ENCODE measurements at regions not wholly inside any gene's neighbourhood (a gene's known extent, or its start where the extent isn't known, plus 50 kb on each side); places are given as distances from the start of the nearest gene placed in this dataset.

DNA sequence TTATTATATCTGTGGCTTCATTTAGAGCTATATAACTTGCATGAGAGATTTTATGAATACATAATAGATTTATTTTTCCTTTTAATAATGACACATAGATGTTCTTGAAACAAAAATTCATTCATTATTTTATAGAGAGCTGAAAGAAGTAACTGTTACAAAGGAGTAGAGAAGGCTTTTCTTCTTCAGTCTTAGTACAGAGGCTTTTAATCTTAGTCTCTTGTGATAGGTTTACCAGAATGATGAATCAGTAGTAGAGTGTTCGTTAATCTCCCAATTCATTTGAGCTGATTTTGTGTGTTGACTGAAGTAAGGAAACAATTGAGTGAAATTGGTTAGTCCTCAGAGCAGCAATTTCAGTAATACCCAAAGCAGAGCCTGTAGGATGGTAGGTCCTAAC lies 1284.1 kb upstream of the ACO1 start:
- no peak for DNase-seq
- Histone ChIP-seq H3K27me3 (replicated peaks; ENCODE audit: control insufficient read depth, insufficient read depth, low read length) (no peaks in the 10 kb centered on the region), H3K4me3 (ENCODE audit: low read depth, low read length) (no peak overlapping the region), H3K9me3 (no peaks in the 10 kb centered on the region; the same call in 1 of the 2 replicates), H3K36me3 (ENCODE audit: control insufficient read depth, insufficient read depth, low read length) (no peaks in the 10 kb centered on the region), H3K4me1 (no peaks in the 10 kb centered on the region)
- H3K9me3 Mint-ChIP-seq (ENCODE audit: unreplicated experiment), result no peaks in the 10 kb centered on the region
- intact Hi-C loops (cut with micrococcal nuclease; ENCODE audit: unreplicated experiment), result no loop called here
- H3K36me3 Mint-ChIP-seq (ENCODE audit: insufficient read depth, unreplicated experiment), result no peaks in the 10 kb centered on the region
- peaks cover 3% of the 10 kb centered on the region for H3K27me3 Mint-ChIP-seq (ENCODE audit: insufficient read depth, unreplicated experiment)
- POLR2A ChIA-PET, result no interaction called here
- no peak overlapping the region for H3K27ac Mint-ChIP-seq (ENCODE audit: unreplicated experiment)
- CTCF ChIA-PET, result no interaction called here
- no TSS peak for BruUV-seq (replicated peaks)
- TF ChIP-seq, protein P1, sequence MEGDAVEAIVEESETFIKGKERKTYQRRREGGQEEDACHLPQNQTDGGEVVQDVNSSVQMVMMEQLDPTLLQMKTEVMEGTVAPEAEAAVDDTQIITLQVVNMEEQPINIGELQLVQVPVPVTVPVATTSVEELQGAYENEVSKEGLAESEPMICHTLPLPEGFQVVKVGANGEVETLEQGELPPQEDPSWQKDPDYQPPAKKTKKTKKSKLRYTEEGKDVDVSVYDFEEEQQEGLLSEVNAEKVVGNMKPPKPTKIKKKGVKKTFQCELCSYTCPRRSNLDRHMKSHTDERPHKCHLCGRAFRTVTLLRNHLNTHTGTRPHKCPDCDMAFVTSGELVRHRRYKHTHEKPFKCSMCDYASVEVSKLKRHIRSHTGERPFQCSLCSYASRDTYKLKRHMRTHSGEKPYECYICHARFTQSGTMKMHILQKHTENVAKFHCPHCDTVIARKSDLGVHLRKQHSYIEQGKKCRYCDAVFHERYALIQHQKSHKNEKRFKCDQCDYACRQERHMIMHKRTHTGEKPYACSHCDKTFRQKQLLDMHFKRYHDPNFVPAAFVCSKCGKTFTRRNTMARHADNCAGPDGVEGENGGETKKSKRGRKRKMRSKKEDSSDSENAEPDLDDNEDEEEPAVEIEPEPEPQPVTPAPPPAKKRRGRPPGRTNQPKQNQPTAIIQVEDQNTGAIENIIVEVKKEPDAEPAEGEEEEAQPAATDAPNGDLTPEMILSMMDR (IDR thresholded peaks at IDR 0.05; ENCODE audit: insufficient read depth in 1 of 2, low read depth in 1 of 2, low read length in 1 of 2, severe bottlenecking in 1 of 2, unreplicated experiment in 1 of 2), result no peak
- H3K4me3 Mint-ChIP-seq (ENCODE audit: unreplicated experiment), result no peak overlapping the region
- H3K4me1 Mint-ChIP-seq (ENCODE audit: low read depth, unreplicated experiment), result no peaks in the 10 kb centered on the region

DNA sequence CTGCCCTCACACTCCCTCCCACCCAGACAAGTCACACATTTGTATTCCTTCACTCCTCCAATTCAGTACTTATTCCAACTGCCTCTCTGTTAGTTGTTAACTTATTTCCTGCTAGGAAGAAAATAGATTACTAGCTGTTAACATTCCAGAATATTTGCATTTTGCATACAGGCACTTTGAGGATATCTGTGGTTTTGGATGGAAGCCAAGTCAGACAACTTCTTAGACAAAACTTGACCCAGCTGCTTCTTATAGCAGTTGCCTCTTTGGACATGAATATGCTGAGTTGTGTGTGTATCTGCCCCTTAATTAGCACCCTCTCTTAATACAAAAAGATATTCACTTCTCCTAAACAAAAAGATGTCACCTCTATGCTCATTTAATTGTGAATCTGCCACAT lies 1280.6 kb upstream of the ACO1 start:
- TF ChIP-seq, protein P1 (IDR thresholded peaks at IDR 0.05; ENCODE audit: insufficient read depth in 1 of 2, low read depth in 1 of 2, low read length in 1 of 2, severe bottlenecking in 1 of 2, unreplicated experiment in 1 of 2), result no peak
- no peak overlapping the region for H3K27ac Mint-ChIP-seq (ENCODE audit: unreplicated experiment)
- no peaks in the 10 kb centered on the region for H3K4me1 Mint-ChIP-seq (ENCODE audit: low read depth, unreplicated experiment)
- H3K9me3 ChIP-seq, result no peaks in the 10 kb centered on the region; the same call in 1 of the 2 replicates
- H3K27me3 Mint-ChIP-seq (ENCODE audit: insufficient read depth, unreplicated experiment), result peaks cover 3% of the 10 kb centered on the region
- no TSS peak for BruUV-seq (replicated peaks)
- no peak overlapping the region for H3K4me3 Mint-ChIP-seq (ENCODE audit: unreplicated experiment)
- no peaks in the 10 kb centered on the region for H3K36me3 Mint-ChIP-seq (ENCODE audit: insufficient read depth, unreplicated experiment)
- no peak for DNase-seq
- H3K4me3 ChIP-seq (ENCODE audit: low read depth, low read length), result no peak overlapping the region
- no peaks in the 10 kb centered on the region for H3K27me3 ChIP-seq (replicated peaks; ENCODE audit: control insufficient read depth, insufficient read depth, low read length)
- no peaks in the 10 kb centered on the region for H3K36me3 ChIP-seq (ENCODE audit: control insufficient read depth, insufficient read depth, low read length)
- ChIA-PET CTCF (no interaction called here), POLR2A (no interaction called here)
- intact Hi-C loops (cut with micrococcal nuclease; ENCODE audit: unreplicated experiment), result no loop called here
- H3K9me3 Mint-ChIP-seq (ENCODE audit: unreplicated experiment), result no peaks in the 10 kb centered on the region
- H3K4me1 ChIP-seq, result no peaks in the 10 kb centered on the region

DNA sequence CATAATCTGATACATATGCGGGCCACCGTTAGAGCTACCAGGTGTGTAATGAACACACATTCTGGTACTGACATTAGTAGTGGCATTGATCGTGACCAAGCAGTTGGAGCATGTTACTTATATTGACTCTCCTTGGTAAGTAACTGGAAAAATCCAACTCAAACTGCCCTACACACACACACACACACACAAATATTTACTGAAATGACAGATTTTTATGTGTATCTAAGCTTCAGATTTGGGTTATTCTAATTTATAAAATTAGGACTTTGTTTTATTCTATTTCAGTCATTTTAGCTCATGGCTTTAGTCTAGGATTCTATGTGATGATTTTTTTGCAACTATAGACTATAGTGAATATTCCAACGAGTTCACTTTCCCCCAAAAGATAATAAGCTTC lies 1280.2 kb upstream of the ACO1 start:
- Mint-ChIP-seq H3K4me3 (ENCODE audit: unreplicated experiment) (no peak overlapping the region), H3K4me1 (ENCODE audit: low read depth, unreplicated experiment) (no peaks in the 10 kb centered on the region), H3K27ac (ENCODE audit: unreplicated experiment) (no peak overlapping the region), H3K36me3 (ENCODE audit: insufficient read depth, unreplicated experiment) (no peaks in the 10 kb centered on the region), H3K27me3 (ENCODE audit: insufficient read depth, unreplicated experiment) (peaks cover 3% of the 10 kb centered on the region), H3K9me3 (ENCODE audit: unreplicated experiment) (no peaks in the 10 kb centered on the region)
- no peaks in the 10 kb centered on the region; the same call in 1 of the 2 replicates for H3K9me3 ChIP-seq
- DNase-seq, result no peak
- ChIA-PET POLR2A (no interaction called here), CTCF (no interaction called here)
- no peaks in the 10 kb centered on the region for H3K27me3 ChIP-seq (replicated peaks; ENCODE audit: control insufficient read depth, insufficient read depth, low read length)
- no peaks in the 10 kb centered on the region for H3K4me1 ChIP-seq
- BruUV-seq (replicated peaks), result no TSS peak
- TF ChIP-seq, protein P1 (IDR thresholded peaks at IDR 0.05; ENCODE audit: insufficient read depth in 1 of 2, low read depth in 1 of 2, low read length in 1 of 2, severe bottlenecking in 1 of 2, unreplicated experiment in 1 of 2), result no peak
- intact Hi-C loops (cut with micrococcal nuclease; ENCODE audit: unreplicated experiment), result no loop called here
- no peak overlapping the region for H3K4me3 ChIP-seq (ENCODE audit: low read depth, low read length)
- no peaks in the 10 kb centered on the region for H3K36me3 ChIP-seq (ENCODE audit: control insufficient read depth, insufficient read depth, low read length)
